ENCODE measurements at regions not wholly inside any gene's neighbourhood (a gene's known extent, or its start where the extent isn't known, plus 50 kb on each side); places are given as distances from the start of the nearest gene placed in this dataset.
"Not testable (repeated sequence)": the region's sequence is repeated elsewhere in the genome, so short reads cannot be mapped to it uniquely, and the experiment has no call there.

- DNase-seq: no peak
Measured at GRCh38 chr4:31660916-31661315, 940.7 kb downstream of the PCDH7 start.

DNA sequence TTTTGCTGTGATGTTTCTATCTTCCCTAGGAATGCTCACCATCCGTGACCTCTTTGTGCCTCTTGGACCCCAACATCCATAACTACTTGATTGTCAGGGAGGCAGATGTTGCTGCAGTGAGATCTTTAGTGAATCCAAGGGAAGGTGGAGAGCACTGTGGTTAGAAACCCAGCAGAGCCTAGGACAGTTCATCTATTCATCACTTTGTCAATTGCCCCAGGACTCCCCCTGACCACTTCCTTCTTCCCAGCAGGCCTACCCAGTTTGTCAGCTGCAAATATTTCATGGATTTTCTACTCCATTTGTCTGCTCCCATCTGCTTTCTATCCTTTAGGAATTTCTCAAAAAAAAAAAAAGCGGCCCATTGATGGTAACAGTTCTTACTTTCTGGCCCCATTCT is 942.8 kb downstream of the PCDH7 start:
- no peak for DNase-seq

DNA sequence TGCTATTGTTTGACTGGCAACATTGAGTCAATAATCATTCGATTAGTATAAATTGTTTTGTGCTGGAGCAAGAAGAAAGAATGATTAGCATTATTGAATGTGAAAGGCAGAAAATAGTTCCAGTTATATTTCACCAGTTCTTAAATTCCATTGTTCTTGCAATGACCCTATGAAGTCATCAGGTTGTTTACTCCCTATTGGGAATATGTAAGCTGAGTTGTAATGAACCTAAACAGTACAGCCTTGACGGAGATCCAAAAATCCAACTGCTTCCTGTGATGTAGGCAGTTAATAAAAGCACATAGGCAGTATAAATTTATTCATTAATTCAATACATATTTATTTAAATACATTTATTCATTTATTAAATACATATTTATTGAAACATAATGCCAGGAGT is 947.5 kb downstream of the PCDH7 start:
- DNase-seq: no peak

DNA sequence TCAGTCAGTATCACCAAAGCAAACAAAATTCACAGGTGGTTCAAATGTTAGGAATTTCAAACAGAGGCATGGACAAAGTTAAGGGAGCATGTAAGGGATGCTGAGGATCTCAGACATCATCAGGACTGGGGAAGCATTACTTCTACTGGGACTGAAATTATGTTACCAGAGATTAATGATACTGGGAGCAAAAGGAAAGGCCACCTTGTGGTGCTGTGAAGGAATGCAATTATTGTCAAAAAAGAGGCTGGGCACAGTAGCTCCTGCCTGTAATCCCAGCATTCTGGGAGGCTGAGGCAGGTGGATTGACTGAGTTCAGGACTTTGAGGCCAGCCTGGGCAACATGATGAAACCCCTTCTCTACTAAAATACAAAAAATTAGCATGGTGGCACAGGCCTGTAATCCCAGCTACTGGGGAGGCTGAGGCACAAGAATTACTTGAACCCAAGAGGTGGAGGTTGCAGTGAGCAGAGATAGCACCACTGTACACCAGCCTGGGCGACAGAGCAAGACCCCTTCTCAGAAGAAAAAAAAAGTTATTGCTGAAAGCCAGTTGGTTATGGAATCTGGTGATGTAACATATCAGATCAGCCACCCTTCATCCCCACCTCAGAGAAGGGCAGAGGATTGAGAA is 954.3 kb downstream of the PCDH7 start:
- no peak for DNase-seq

DNA sequence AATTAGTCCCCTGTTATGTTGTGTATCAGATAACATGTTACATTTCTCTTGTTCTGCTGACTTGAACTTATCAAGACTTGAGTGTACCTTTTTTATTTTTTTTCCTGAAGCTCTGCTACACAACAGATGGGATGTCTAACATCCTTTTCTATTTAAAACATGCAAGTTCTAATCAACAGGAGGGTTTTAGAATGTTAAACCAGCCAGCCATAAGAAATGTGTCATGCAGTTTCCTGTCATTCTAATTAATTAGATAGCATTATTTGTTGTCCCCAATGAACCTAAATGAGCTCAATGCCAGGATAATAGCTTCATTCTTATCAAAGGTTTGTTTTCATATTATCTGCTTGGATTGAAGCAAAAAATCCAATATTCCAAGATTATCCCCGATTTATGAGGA is 958.2 kb downstream of the PCDH7 start:
- DNase-seq: no peak

DNA sequence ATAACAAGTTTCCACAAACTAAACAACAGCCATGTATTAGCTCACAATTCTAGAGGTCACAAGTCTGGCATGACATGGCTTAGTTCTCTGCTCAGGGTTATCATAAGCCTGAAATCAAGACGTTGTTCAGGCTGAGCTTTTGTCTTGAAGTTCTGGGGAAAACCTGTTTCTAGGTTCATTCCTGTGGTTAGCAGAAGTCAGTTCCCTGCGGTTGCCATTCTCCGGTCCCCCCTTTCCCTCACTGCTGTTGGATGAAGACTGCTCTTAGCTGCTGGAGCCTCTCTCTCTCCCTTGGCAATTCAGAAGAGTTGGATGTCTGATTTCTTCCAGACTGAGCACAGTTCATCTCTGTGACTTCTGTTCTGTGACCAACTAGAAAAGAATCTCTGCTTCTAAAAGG is 962.6 kb downstream of the PCDH7 start:
- DNase-seq: no peak

- no peak for DNase-seq
Measured at GRCh38 chr4:31687717-31688342, 967.7 kb downstream of the PCDH7 start.

DNA sequence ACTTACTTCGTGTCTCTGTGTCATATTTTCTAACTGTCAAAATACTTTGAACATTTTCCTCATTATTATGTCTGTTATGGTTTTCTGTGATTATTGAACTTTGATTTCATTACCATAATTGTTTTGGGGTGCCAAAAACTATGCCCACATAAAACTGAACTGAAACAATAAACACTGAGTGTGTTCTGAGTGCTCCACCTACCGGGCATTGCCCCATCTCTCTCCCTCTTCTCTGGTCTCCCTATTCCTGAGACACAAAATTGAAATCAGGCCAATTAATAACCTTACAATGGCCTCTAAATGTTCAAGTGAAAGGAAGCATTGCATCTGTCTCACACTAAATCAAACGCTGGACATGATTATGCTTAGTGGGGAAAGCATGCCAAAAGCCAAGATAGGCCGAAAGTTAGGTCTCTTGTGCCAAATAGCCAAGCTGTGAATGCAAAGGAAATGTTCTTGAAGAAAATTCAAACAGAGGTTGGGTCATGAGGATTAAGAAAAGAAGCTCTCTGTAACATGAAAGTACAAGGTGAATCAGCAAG is 972.3 kb downstream of the PCDH7 start:
- no peak for DNase-seq

DNA sequence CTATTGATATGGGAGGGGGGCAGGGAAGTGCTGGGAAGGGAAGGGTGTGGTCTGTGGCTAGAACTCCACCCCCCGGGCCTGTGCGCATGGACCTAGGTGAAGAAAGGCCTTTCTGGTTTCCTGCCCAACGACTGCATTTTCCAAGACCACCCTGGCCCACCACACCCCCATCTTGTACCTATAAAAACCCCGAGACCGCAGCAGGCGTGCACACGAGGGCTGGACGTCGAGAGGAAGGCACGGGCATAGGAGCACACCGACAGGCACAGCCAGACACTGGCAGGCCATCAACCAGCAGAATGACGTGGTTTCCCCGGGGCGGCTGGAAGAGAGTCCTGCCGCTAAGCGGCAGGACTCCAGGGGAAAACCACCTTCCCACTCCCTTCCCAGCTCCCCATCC is 981.1 kb downstream of the PCDH7 start:
- DNase-seq: no peak

- DNase-seq: no peak
Measured at GRCh38 chr4:31702326-31702725, 982.2 kb downstream of the PCDH7 start.

DNA sequence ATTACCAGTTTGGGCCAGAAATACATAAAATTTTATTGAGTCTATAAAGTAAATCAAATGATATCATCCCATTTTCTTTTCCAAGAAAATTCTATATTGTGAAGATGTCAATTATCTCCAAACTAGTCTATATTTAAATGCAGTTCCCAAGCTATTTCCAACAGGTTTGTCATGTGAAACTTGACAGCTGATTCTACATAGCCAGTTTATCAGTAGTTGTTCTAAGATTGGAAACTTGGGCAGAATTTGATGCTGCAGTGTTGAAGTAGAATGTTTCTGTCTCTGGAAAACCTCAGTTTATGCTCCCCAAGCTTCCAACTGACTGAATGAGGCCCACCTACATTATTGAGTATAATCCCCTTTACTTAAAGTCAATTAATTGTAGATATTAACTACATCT is 994.1 kb downstream of the PCDH7 start:
- no peak for DNase-seq

GRCh38 chr4:31715302-31715701 is 995.1 kb downstream of the PCDH7 start:
- no peak for DNase-seq

DNA sequence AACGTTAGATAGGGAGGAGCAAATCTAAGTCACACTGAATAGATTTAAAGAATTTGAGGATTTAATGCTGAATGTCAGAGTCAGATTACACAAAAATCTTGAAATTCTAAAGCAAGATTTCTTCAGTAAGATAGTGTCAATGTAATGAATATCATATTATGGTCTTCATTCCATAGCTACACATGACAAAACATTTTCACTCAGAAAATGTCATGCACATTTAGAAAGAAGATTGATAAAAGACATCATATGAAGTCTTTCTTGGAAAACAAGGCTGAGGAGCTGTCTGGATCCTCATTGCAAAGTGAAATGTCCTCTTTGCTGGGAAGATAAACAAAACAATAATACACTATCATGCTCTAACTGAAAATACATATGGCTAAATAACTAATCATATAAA is 1006.9 kb downstream of the PCDH7 start:
- no peak for DNase-seq

DNA sequence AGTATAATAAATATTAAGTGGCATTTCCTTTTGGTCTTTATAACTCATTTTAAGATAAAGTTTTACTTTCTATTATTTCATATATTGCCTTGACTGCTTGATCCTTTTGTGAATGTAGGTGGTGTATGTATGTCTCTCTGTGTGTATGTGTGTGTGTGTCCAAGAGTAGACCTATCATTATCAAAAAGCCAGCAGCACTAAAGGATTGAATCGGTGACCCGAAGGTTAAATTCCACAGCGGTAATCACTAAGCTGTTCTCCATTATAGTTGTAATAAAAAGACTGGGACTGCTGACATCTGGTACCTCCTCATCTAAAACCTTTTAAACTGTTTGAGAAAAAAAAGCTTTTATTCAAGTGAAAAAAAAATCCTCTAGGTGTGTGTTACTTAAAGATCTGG is 1014.8 kb downstream of the PCDH7 start:
- DNase-seq: no peak

- no peak for DNase-seq
Measured at GRCh38 chr4:31737419-31737818, 1017.2 kb downstream of the PCDH7 start.

- no peak for DNase-seq
Measured at GRCh38 chr4:31741326-31741725, 1021.2 kb downstream of the PCDH7 start.

DNA sequence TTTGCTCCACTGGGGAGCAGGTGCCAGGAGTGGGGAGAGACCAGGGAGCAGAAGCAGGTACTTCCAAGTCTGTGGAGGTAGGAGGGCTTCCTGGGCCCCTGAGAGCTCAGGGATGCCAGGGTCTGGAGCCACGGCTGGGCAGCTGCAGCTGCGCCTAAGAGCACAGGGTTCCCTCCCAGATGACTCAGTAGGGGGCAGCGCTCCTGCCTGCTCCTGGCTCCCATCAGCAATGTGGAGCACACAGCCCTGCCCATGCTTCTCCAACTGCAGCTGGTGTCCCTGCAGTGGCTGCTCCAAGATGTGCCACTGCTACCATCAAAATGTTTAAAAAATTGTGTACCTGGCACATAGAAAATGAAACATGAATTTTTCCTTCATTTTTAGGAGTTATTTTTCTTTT is 1028.2 kb downstream of the PCDH7 start:
- no peak for DNase-seq

- DNase-seq: not testable (repeated sequence)
Measured at GRCh38 chr4:31750581-31750980, 1030.4 kb downstream of the PCDH7 start.

DNA sequence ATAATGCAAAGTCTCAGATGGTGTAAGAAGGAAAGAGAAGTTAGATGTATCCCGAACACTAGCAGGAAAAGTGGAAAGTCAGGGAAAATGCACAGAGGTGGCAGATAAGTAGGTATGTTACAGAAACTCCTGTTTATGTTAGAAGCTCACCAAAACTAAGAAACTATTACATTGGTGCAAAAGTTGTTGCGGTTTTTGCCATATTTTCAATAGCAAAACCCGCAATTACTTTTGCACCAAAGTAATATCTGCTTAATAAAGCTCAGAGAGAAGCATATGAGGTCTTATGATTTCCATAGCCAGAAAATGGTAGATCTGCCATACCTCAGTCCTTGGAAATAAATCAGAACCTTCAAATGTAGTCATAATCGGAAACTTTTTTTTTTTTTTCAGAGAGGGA is 1035.6 kb downstream of the PCDH7 start:
- DNase-seq: no peak

GRCh38 chr4:31768756-31769155 is 1048.6 kb downstream of the PCDH7 start:
- DNase-seq: no peak

GRCh38 chr4:31783311-31783710 is 1063.1 kb downstream of the PCDH7 start:
- DNase-seq: no peak

DNA sequence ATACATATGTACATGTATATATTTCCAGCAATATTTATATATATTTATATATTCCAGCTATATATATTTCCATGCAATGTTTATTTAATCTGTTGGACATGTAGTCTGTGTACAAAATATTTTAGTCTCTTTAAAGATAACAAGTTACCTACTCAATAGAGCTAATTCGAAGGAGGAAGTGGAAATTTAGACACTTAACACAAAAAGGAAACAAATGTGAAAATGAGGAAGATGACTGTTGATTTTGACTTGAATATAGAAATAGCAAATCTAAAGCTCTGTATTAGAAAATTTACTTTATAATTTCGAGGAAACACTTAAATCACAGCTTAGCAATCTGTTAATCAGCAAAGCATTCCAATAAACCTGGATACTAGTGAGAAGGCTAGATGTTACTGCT is 1064.4 kb downstream of the PCDH7 start:
- no peak for DNase-seq

DNA sequence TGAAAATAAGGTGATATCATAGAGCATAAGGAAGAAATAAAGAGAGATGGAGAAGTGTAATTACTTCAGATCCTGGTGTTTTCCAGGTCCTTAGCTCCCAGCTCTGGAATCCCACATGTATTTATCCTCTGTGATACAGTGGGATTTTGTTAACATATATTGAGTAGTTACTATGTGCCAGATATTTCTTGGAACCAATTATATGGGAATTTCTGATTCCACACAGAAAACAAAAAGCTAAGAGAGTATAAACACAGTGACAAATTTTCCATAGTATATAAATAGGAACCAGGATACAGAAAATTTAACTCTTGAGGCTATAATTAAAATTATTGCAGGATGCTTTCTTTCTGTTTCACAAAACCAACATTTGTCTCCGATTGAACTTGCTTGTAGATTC is 1067.5 kb downstream of the PCDH7 start:
- DNase-seq: no peak

- no peak for DNase-seq
Measured at GRCh38 chr4:31788676-31789075, 1068.5 kb downstream of the PCDH7 start.

Data from right kidney (tissue), 1 donor.